CD4-positive, alpha-beta memory T cell (primary cell): ENCODE measurements at regions not wholly inside any gene's neighbourhood (a gene's known extent, or its start where the extent isn't known, plus 50 kb on each side); places are given as distances from the start of the nearest gene placed in this dataset.

Experiments
- CTCF ChIA-PET: fragments of 350-600 bp; sonication (Branson Sonifier 250); formaldehyde crosslinking; loops from one replicate; lab custom pipeline; 2021; ENCODE audit warnings: inconsistent platforms; ENCODE audit not compliant: partially characterized antibody; lab: Charles Lee
- POLR2A ChIA-PET: fragments of 350-600 bp; sonication (Branson Sonifier 250); formaldehyde crosslinking; loops from one replicate; lab custom pipeline; 2021; ENCODE audit not compliant: partially characterized antibody; lab: Charles Lee
- DNase-seq, 5 donors: peaks; one replicate each; pipeline versions ENCODE4 v3.0.0 to v3.0.0-alpha.2; 2020 to 2022; ENCODE audit warnings: mixed read lengths in 1 of 5
- H3K27ac ChIP-seq: one replicate; pipeline ENCODE4 v1.7.0; 2013; ENCODE audit warnings: low read depth, low read length
- H3K27me3 ChIP-seq: 2 replicates; pipeline ENCODE4 v1.7.0; 2013; ENCODE audit warnings: mild to moderate bottlenecking, low read length, moderate library complexity; ENCODE audit not compliant: insufficient read depth
- H3K36me3 ChIP-seq: 2 replicates; pipeline ENCODE4 v1.7.0; 2013; ENCODE audit warnings: mild to moderate bottlenecking, low read length, moderate library complexity; ENCODE audit not compliant: insufficient read depth
- H3K4me1 ChIP-seq: 2 replicates; pipeline ENCODE4 v1.7.0; 2013; ENCODE audit warnings: mild to moderate bottlenecking, low read length, moderate library complexity; ENCODE audit not compliant: insufficient read depth
- H3K4me3 ChIP-seq, 2 donors: one replicate each; pipeline ENCODE4 v1.7.0; 2013; ENCODE audit warnings: low read length in 2 of 2, mild to moderate bottlenecking in 1 of 2
- H3K9me3 ChIP-seq, 2 donors: one replicate each; pipeline ENCODE4 v1.7.0; 2013; ENCODE audit warnings: low read length in 2 of 2, control low read depth in 1 of 2; ENCODE audit not compliant: control insufficient read depth in 1 of 2
- H3K27ac Mint-ChIP-seq, 7 donors: one replicate each; pipeline ENCODE4 v1.8.0; 2020 to 2021; ENCODE audit warnings: mixed read lengths in 7 of 7, mild to moderate bottlenecking in 6 of 7, inconsistent platforms in 3 of 7, moderate library complexity in 3 of 7
- H3K27me3 Mint-ChIP-seq, 2 donors: one replicate each; pipeline ENCODE4 v1.8.0; 2020 to 2021; ENCODE audit warnings: mixed read lengths in 2 of 2
- H3K36me3 Mint-ChIP-seq, 2 donors: one replicate each; pipeline ENCODE4 v1.8.0; 2020 to 2021; ENCODE audit warnings: mixed read lengths in 2 of 2, inconsistent platforms in 1 of 2, mild to moderate bottlenecking in 1 of 2
- H3K4me1 Mint-ChIP-seq, 4 donors: one replicate each; pipeline ENCODE4 v1.8.0; 2020 to 2021; ENCODE audit warnings: mixed read lengths in 4 of 4, mild to moderate bottlenecking in 1 of 4
- H3K4me3 Mint-ChIP-seq, 8 donors: one replicate each; pipeline ENCODE4 v1.8.0; 2020 to 2021; ENCODE audit warnings: mixed read lengths in 8 of 8, mild to moderate bottlenecking in 7 of 8, moderate library complexity in 6 of 8, inconsistent platforms in 3 of 8
- H3K9me3 Mint-ChIP-seq, 8 donors: one replicate each; pipeline ENCODE4 v1.8.0; 2020 to 2021; ENCODE audit warnings: mixed read lengths in 8 of 8, mild to moderate bottlenecking in 5 of 8, inconsistent platforms in 3 of 8, moderate library complexity in 1 of 8
- intact Hi-C: fragments of 100-400 bp; cut with micrococcal nuclease; formaldehyde crosslinking; loops from one replicate; pipeline ENCODE4 v1.15.1; 2023

- Mint-ChIP-seq H3K27me3 (peaks cover 10 to 12% of the 10 kb centered on the region in 2 donors), H3K9me3 (peaks cover 0 to 3% (median 0%) of the 10 kb centered on the region in 8 donors), H3K4me1 (no peaks in the 10 kb centered on the region), H3K27ac (no peak overlapping the region), H3K36me3 (no peaks in the 10 kb centered on the region), H3K4me3 (no peak overlapping the region)
- Histone ChIP-seq H3K4me3 (no peak overlapping the region), H3K4me1 (no peaks in the 10 kb centered on the region), H3K36me3 (no peaks in the 10 kb centered on the region), H3K9me3 (no peaks in the 10 kb centered on the region), H3K27ac (no peak overlapping the region), H3K27me3 (no peaks in the 10 kb centered on the region)
- no peak for DNase-seq
- POLR2A ChIA-PET: no interaction called here
- CTCF ChIA-PET: interaction anchor here (1.2 kb wide), 1 partner anchor 38 kb away, joined by 3 read pairs; no protein-coding TSS in a partner anchor
- intact Hi-C loops: no loop called here
Observed at GRCh38 chr6:8181160-8181881, 79.0 kb upstream of the EEF1E1 start.

GRCh38 chr6:8180327-8181159 lies 78.2 kb upstream of the EEF1E1 start:
- Mint-ChIP-seq H3K9me3 (peaks cover 0 to 3% (median 0%) of the 10 kb centered on the region in 8 donors), H3K4me3 (no peak overlapping the region), H3K27me3 (peaks cover 9 to 12% of the 10 kb centered on the region in 2 donors), H3K27ac (no peak overlapping the region), H3K4me1 (no peaks in the 10 kb centered on the region), H3K36me3 (no peaks in the 10 kb centered on the region)
- Histone ChIP-seq H3K27me3 (no peaks in the 10 kb centered on the region), H3K4me1 (no peaks in the 10 kb centered on the region), H3K27ac (no peak overlapping the region), H3K4me3 (no peak overlapping the region), H3K36me3 (no peaks in the 10 kb centered on the region), H3K9me3 (no peaks in the 10 kb centered on the region)
- no peak for DNase-seq
- POLR2A ChIA-PET: no interaction called here
- CTCF ChIA-PET: interaction anchor here (1.2 kb wide), 1 partner anchor 39 kb away, joined by 3 read pairs; no protein-coding TSS in a partner anchor
- intact Hi-C loops: no loop called here

GRCh38 chr6:8177721-8178120 lies 75.4 kb upstream of the EEF1E1 start:
- Mint-ChIP-seq H3K4me1 (no peaks in the 10 kb centered on the region), H3K36me3 (no peaks in the 10 kb centered on the region), H3K4me3 (no peak overlapping the region), H3K27ac (no peak overlapping the region), H3K27me3 (peaks cover 7 to 14% of the 10 kb centered on the region in 2 donors), H3K9me3 (peaks cover 0 to 3% (median 0%) of the 10 kb centered on the region in 8 donors)
- CTCF ChIA-PET: no interaction called here
- Histone ChIP-seq H3K4me3 (no peak overlapping the region), H3K9me3 (no peaks in the 10 kb centered on the region), H3K27ac (no peak overlapping the region), H3K27me3 (no peaks in the 10 kb centered on the region), H3K4me1 (no peaks in the 10 kb centered on the region), H3K36me3 (no peaks in the 10 kb centered on the region)
- DNase-seq: no peak
- intact Hi-C loops: no loop called here
- POLR2A ChIA-PET: no interaction called here

DNA sequence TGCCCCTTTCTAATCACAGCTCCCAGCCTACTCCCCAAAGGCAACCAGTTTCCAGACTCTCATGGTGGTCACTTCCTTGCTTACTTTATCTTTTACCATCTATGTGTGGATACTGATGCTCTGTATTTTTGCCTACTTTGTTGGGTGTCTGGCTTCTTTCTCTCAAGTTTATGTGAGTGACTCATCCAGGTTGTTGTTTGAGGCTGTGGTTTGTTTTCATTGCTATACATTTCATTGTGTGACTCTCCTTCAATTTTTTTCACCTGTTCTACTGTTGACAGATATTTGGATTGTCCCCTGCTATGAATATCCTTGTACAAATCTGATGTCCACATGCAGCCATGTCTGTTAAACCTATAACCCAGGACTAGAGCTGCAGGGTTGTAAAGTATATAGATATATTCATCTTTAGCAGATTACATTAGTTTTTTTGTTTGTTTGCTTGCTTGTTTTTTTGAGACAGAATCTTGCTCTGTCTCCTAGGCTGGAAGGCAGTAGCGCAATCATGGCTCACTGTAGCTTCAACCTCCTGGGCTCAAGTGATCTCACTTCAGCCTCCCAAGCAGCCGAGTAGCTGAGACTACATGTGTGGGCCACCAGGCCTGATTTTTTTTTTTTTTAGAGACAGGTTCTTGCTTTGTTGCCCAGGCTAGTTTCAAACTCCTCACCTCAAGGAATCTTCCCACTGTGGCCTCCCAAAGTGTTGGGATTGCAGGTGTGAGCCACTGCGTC lies 72.9 kb upstream of the EEF1E1 start:
- no peaks in the 10 kb centered on the region for H3K36me3 ChIP-seq
- H3K36me3 Mint-ChIP-seq: no peaks in the 10 kb centered on the region
- no peaks in the 10 kb centered on the region for H3K4me1 ChIP-seq
- H3K4me3 Mint-ChIP-seq: no peak overlapping the region
- H3K27me3 Mint-ChIP-seq: peaks cover 7 to 10% of the 10 kb centered on the region in 2 donors
- H3K9me3 Mint-ChIP-seq: peaks cover 0 to 3% (median 0%) of the 10 kb centered on the region in 8 donors
- H3K27me3 ChIP-seq: no peaks in the 10 kb centered on the region
- no peaks in the 10 kb centered on the region for H3K4me1 Mint-ChIP-seq
- no peak overlapping the region for H3K27ac Mint-ChIP-seq
- no peak for DNase-seq
- intact Hi-C loops: no loop called here
- H3K9me3 ChIP-seq: no peaks in the 10 kb centered on the region
- no peak overlapping the region for H3K4me3 ChIP-seq
- CTCF ChIA-PET: no interaction called here
- POLR2A ChIA-PET: no interaction called here
- H3K27ac ChIP-seq: no peak overlapping the region

DNA sequence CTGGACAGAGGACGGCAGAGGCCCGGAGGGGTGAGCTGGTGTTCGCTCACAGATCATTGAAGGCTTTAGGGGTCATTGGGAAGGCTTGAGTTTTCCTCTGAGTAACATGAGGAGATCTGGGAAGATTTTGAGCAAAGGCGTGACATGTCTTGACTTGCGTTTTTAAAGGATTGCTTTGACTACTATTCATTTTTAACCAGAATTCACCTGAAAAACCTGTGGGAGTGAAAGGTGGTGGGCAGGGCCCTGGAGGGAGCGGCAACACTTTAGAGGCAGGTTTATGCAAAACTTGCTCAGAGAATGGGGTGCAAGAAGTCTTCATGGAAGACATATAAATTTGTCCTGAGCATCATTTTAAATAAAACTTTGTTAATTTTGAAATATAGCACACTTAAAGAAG lies 72.2 kb upstream of the EEF1E1 start:
- Histone ChIP-seq H3K27me3 (no peaks in the 10 kb centered on the region), H3K36me3 (no peaks in the 10 kb centered on the region), H3K9me3 (no peaks in the 10 kb centered on the region), H3K4me1 (no peaks in the 10 kb centered on the region), H3K27ac (no peak overlapping the region), H3K4me3 (no peak overlapping the region)
- POLR2A ChIA-PET: no interaction called here
- H3K27me3 Mint-ChIP-seq: peaks cover 7 to 10% of the 10 kb centered on the region in 2 donors
- no peaks in the 10 kb centered on the region for H3K4me1 Mint-ChIP-seq
- peaks cover 0 to 3% (median 0%) of the 10 kb centered on the region in 8 donors for H3K9me3 Mint-ChIP-seq
- no peaks in the 10 kb centered on the region for H3K36me3 Mint-ChIP-seq
- no peak overlapping the region for H3K4me3 Mint-ChIP-seq
- CTCF ChIA-PET: no interaction called here
- intact Hi-C loops: no loop called here
- H3K27ac Mint-ChIP-seq: no peak overlapping the region
- DNase-seq: no peak

GRCh38 chr6:8172530-8172929 lies 70.2 kb upstream of the EEF1E1 start:
- Histone ChIP-seq H3K4me3 (no peak overlapping the region), H3K27ac (no peak overlapping the region), H3K36me3 (no peaks in the 10 kb centered on the region), H3K9me3 (no peaks in the 10 kb centered on the region), H3K4me1 (no peaks in the 10 kb centered on the region), H3K27me3 (no peaks in the 10 kb centered on the region)
- intact Hi-C loops: no loop called here
- H3K4me3 Mint-ChIP-seq: no peak overlapping the region
- no peaks in the 10 kb centered on the region for H3K36me3 Mint-ChIP-seq
- H3K9me3 Mint-ChIP-seq: peaks cover 0 to 3% (median 0%) of the 10 kb centered on the region in 8 donors
- peaks cover 0 to 10% of the 10 kb centered on the region in 2 donors for H3K27me3 Mint-ChIP-seq
- no peak overlapping the region for H3K27ac Mint-ChIP-seq
- CTCF ChIA-PET: no interaction called here
- POLR2A ChIA-PET: no interaction called here
- no peaks in the 10 kb centered on the region for H3K4me1 Mint-ChIP-seq
- DNase-seq: no peak

GRCh38 chr6:8170754-8171153 lies 68.4 kb upstream of the EEF1E1 start:
- no peaks in the 10 kb centered on the region for H3K4me1 ChIP-seq
- Mint-ChIP-seq H3K27ac (no peak overlapping the region), H3K9me3 (peaks cover 0 to 3% (median 0%) of the 10 kb centered on the region in 8 donors), H3K27me3 (peaks cover 2 to 3% of the 10 kb centered on the region in 2 donors), H3K4me1 (peaks cover 0 to 2% (median 0%) of the 10 kb centered on the region in 4 donors), H3K36me3 (no peaks in the 10 kb centered on the region), H3K4me3 (no peak overlapping the region)
- POLR2A ChIA-PET: no interaction called here
- CTCF ChIA-PET: no interaction called here
- H3K4me3 ChIP-seq: no peak overlapping the region
- no peaks in the 10 kb centered on the region for H3K36me3 ChIP-seq
- no peaks in the 10 kb centered on the region for H3K27me3 ChIP-seq
- DNase-seq: no peak
- no peak overlapping the region for H3K27ac ChIP-seq
- intact Hi-C loops: no loop called here
- H3K9me3 ChIP-seq: no peaks in the 10 kb centered on the region
